ENCODE measurements at regions not wholly inside any gene's neighbourhood (a gene's known extent, or its start where the extent isn't known, plus 50 kb on each side); places are given as distances from the start of the nearest gene placed in this dataset.
"Not testable (repeated sequence)": the region's sequence is repeated elsewhere in the genome, so short reads cannot be mapped to it uniquely, and the experiment has no call there.

- not testable (repeated sequence) for H2AFZ ChIP-seq (ENCODE audit: low read depth, low read length); H3K27me3 ChIP-seq (ENCODE audit: insufficient read depth, low read length); H3K4me1 ChIP-seq (ENCODE audit: insufficient read depth, low read length); H3K36me3 ChIP-seq (ENCODE audit: insufficient read depth, low read length); H3K9me3 ChIP-seq (ENCODE audit: low read length); H3K4me3 ChIP-seq (ENCODE audit: low read length)
Measured at GRCh38 chr5:34096033-34096432, 53.0 kb upstream of the C1QTNF3 start.

- not testable (repeated sequence) for H3K4me3 ChIP-seq (ENCODE audit: low read length)
Measured at GRCh38 chr5:34099891-34100290, 56.9 kb upstream of the C1QTNF3 start.

GRCh38 chr5:34101567-34101966 lies 58.6 kb upstream of the C1QTNF3 start:
- H3K4me1 ChIP-seq (ENCODE audit: insufficient read depth, low read length); H3K36me3 ChIP-seq (ENCODE audit: insufficient read depth, low read length); H3K4me3 ChIP-seq (ENCODE audit: low read length); H2AFZ ChIP-seq (ENCODE audit: low read depth, low read length); H3K9me3 ChIP-seq (ENCODE audit: low read length); H3K27me3 ChIP-seq (ENCODE audit: insufficient read depth, low read length): not testable (repeated sequence)

More at GRCh38 chr5:34099891-34100290, 56.9 kb upstream of the C1QTNF3 start:
- not testable (repeated sequence) for H2AFZ ChIP-seq (ENCODE audit: low read depth, low read length); H3K4me1 ChIP-seq (ENCODE audit: insufficient read depth, low read length); H3K27me3 ChIP-seq (ENCODE audit: insufficient read depth, low read length); H3K36me3 ChIP-seq (ENCODE audit: insufficient read depth, low read length); H3K9me3 ChIP-seq (ENCODE audit: low read length)

- H3K9me3 ChIP-seq (ENCODE audit: low read length); H3K4me3 ChIP-seq (ENCODE audit: low read length); H3K4me1 ChIP-seq (ENCODE audit: insufficient read depth, low read length); H3K36me3 ChIP-seq (ENCODE audit: insufficient read depth, low read length); H3K27me3 ChIP-seq (ENCODE audit: insufficient read depth, low read length); H2AFZ ChIP-seq (ENCODE audit: low read depth, low read length): not testable (repeated sequence)
Measured at GRCh38 chr5:34108897-34109296, 65.9 kb upstream of the C1QTNF3 start.

GRCh38 chr5:34124280-34124679 lies 81.3 kb upstream of the C1QTNF3 start:
- not testable (repeated sequence) for H3K4me1 ChIP-seq (ENCODE audit: insufficient read depth, low read length); H3K9me3 ChIP-seq (ENCODE audit: low read length); H3K4me3 ChIP-seq (ENCODE audit: low read length); H3K27me3 ChIP-seq (ENCODE audit: insufficient read depth, low read length); H2AFZ ChIP-seq (ENCODE audit: low read depth, low read length); H3K36me3 ChIP-seq (ENCODE audit: insufficient read depth, low read length)

- H3K9me3 ChIP-seq (ENCODE audit: low read length); H2AFZ ChIP-seq (ENCODE audit: low read depth, low read length); H3K36me3 ChIP-seq (ENCODE audit: insufficient read depth, low read length); H3K27me3 ChIP-seq (ENCODE audit: insufficient read depth, low read length); H3K4me1 ChIP-seq (ENCODE audit: insufficient read depth, low read length); H3K4me3 ChIP-seq (ENCODE audit: low read length): not testable (repeated sequence)
Measured at GRCh38 chr5:34125354-34125753, 82.3 kb upstream of the C1QTNF3 start.

GRCh38 chr5:34126741-34127140 lies 83.7 kb upstream of the C1QTNF3 start:
- not testable (repeated sequence) for H3K4me1 ChIP-seq (ENCODE audit: insufficient read depth, low read length); H3K4me3 ChIP-seq (ENCODE audit: low read length); H3K9me3 ChIP-seq (ENCODE audit: low read length); H3K36me3 ChIP-seq (ENCODE audit: insufficient read depth, low read length); H3K27me3 ChIP-seq (ENCODE audit: insufficient read depth, low read length); H2AFZ ChIP-seq (ENCODE audit: low read depth, low read length)

GRCh38 chr5:34127818-34128217 lies 84.8 kb upstream of the C1QTNF3 start:
- H3K27me3 ChIP-seq (ENCODE audit: insufficient read depth, low read length); H3K4me1 ChIP-seq (ENCODE audit: insufficient read depth, low read length); H3K9me3 ChIP-seq (ENCODE audit: low read length); H3K4me3 ChIP-seq (ENCODE audit: low read length); H2AFZ ChIP-seq (ENCODE audit: low read depth, low read length); H3K36me3 ChIP-seq (ENCODE audit: insufficient read depth, low read length): not testable (repeated sequence)

GRCh38 chr5:34128890-34129289 lies 85.9 kb upstream of the C1QTNF3 start:
- H2AFZ ChIP-seq (ENCODE audit: low read depth, low read length); H3K27me3 ChIP-seq (ENCODE audit: insufficient read depth, low read length); H3K4me1 ChIP-seq (ENCODE audit: insufficient read depth, low read length); H3K4me3 ChIP-seq (ENCODE audit: low read length); H3K36me3 ChIP-seq (ENCODE audit: insufficient read depth, low read length); H3K9me3 ChIP-seq (ENCODE audit: low read length): not testable (repeated sequence)

GRCh38 chr5:34154988-34155387 lies 112.0 kb upstream of the C1QTNF3 start:
- H2AFZ ChIP-seq (ENCODE audit: low read depth, low read length); H3K36me3 ChIP-seq (ENCODE audit: insufficient read depth, low read length); H3K27me3 ChIP-seq (ENCODE audit: insufficient read depth, low read length); H3K4me1 ChIP-seq (ENCODE audit: insufficient read depth, low read length); H3K4me3 ChIP-seq (ENCODE audit: low read length); H3K9me3 ChIP-seq (ENCODE audit: low read length): not testable (repeated sequence)

- not testable (repeated sequence) for H3K9me3 ChIP-seq (ENCODE audit: low read length); H3K4me3 ChIP-seq (ENCODE audit: low read length); H3K27me3 ChIP-seq (ENCODE audit: insufficient read depth, low read length); H3K36me3 ChIP-seq (ENCODE audit: insufficient read depth, low read length); H2AFZ ChIP-seq (ENCODE audit: low read depth, low read length); H3K4me1 ChIP-seq (ENCODE audit: insufficient read depth, low read length)
Measured at GRCh38 chr5:34156703-34157414, 113.8 kb upstream of the C1QTNF3 start.

- not testable (repeated sequence) for H3K9me3 ChIP-seq (ENCODE audit: low read length); H3K4me1 ChIP-seq (ENCODE audit: insufficient read depth, low read length); H3K36me3 ChIP-seq (ENCODE audit: insufficient read depth, low read length); H3K4me3 ChIP-seq (ENCODE audit: low read length); H2AFZ ChIP-seq (ENCODE audit: low read depth, low read length); H3K27me3 ChIP-seq (ENCODE audit: insufficient read depth, low read length)
Measured at GRCh38 chr5:34160904-34161303, 117.9 kb upstream of the C1QTNF3 start.

GRCh38 chr5:34171398-34171797 lies 128.4 kb upstream of the C1QTNF3 start:
- H3K4me1 ChIP-seq (ENCODE audit: insufficient read depth, low read length); H3K9me3 ChIP-seq (ENCODE audit: low read length); H3K4me3 ChIP-seq (ENCODE audit: low read length); H2AFZ ChIP-seq (ENCODE audit: low read depth, low read length); H3K27me3 ChIP-seq (ENCODE audit: insufficient read depth, low read length); H3K36me3 ChIP-seq (ENCODE audit: insufficient read depth, low read length): not testable (repeated sequence)

GRCh38 chr5:34179453-34180190 lies 136.6 kb upstream of the C1QTNF3 start:
- not testable (repeated sequence) for H3K4me1 ChIP-seq (ENCODE audit: insufficient read depth, low read length)

More at GRCh38 chr5:34179453-34180190, 136.6 kb upstream of the C1QTNF3 start:
- not testable (repeated sequence) for H3K27me3 ChIP-seq (ENCODE audit: insufficient read depth, low read length); H2AFZ ChIP-seq (ENCODE audit: low read depth, low read length); H3K4me3 ChIP-seq (ENCODE audit: low read length); H3K9me3 ChIP-seq (ENCODE audit: low read length)
- H3K36me3 ChIP-seq (ENCODE audit: insufficient read depth, low read length) = peaks cover 17% of the 10 kb centered on the region

Data from neuron (in vitro differentiated cells).